ENCODE measurements at regions not wholly inside any gene's neighbourhood (a gene's known extent, or its start where the extent isn't known, plus 50 kb on each side); places are given as distances from the start of the nearest gene placed in this dataset.

- TF ChIP-seq CTCF (IDR thresholded peaks at IDR 0.05; ENCODE audit: insufficient read depth, low read depth, low read length) (no peak), EZH2 (IDR thresholded peaks at IDR 0.05; ENCODE audit: insufficient read depth, low read length) (no peak)
These were observed 393.7 kb downstream of the BCL11B start for GRCh38 chr14:98878282-98878681.

Measured in astrocyte (in vitro differentiated cells and primary cell).